ENCODE measurements at regions not wholly inside any gene's neighbourhood (a gene's known extent, or its start where the extent isn't known, plus 50 kb on each side); places are given as distances from the start of the nearest gene placed in this dataset.
"Not testable (repeated sequence)": the region's sequence is repeated elsewhere in the genome, so short reads cannot be mapped to it uniquely, and the experiment has no call there.

GRCh38 chrX:121283921-121284320, 236.5 kb downstream of the GLUD2 start:
- no peak for DNase-seq (ENCODE audit: extremely low read depth, low read depth, low spot score)

DNA sequence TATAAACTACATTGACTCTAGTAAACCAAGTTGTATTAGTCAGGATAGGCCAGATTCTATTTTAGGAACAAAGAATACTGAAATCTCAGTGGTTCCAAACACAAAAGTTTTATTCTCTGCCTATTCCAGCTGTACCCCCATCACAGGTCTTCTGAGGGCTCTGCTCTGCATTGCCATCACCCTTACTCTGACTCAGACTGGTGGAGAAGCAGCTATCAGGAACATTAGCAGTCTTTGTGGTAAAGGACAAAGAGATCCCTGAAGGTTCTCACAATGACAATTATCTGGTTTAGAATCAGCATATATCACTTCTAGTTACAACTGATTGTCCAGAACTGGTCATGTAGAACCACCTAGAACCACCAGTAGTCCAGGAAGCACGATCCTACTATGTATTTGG, 251.1 kb downstream of the GLUD2 start:
- no peak for DNase-seq (ENCODE audit: extremely low read depth, low read depth, low spot score)

DNA sequence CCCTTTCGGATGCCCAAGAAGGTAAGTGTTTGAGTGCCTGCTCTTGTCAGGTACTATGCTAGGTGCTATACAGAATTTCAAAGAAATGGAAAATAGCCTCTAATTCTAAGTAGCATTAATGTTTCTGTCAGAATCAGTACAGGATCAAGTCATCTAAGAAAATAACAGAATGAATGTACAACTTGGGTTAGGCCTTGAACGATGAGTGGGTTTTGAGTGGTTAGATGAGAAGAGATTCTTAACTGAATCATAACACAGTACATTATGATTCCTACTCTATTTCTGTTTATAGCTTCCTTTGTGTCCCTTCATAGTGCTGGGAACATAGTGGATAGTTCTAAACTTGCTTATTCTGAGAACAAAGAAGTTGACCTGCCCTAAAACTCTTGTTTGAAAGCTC, 253.9 kb downstream of the GLUD2 start:
- DNase-seq (ENCODE audit: extremely low read depth, low read depth, low spot score): no peak

- no peak for DNase-seq (ENCODE audit: extremely low read depth, low read depth, low spot score)
These were observed 254.4 kb downstream of the GLUD2 start for GRCh38 chrX:121301822-121302221.

GRCh38 chrX:121307449-121307848, 260.0 kb downstream of the GLUD2 start:
- DNase-seq (ENCODE audit: extremely low read depth, low read depth, low spot score): no peak

- DNase-seq (ENCODE audit: extremely low read depth, low read depth, low spot score): no peak
These were observed 260.9 kb downstream of the GLUD2 start for GRCh38 chrX:121308276-121308805.

GRCh38 chrX:121310820-121311219, 263.4 kb downstream of the GLUD2 start:
- DNase-seq (ENCODE audit: extremely low read depth, low read depth, low spot score): no peak

DNA sequence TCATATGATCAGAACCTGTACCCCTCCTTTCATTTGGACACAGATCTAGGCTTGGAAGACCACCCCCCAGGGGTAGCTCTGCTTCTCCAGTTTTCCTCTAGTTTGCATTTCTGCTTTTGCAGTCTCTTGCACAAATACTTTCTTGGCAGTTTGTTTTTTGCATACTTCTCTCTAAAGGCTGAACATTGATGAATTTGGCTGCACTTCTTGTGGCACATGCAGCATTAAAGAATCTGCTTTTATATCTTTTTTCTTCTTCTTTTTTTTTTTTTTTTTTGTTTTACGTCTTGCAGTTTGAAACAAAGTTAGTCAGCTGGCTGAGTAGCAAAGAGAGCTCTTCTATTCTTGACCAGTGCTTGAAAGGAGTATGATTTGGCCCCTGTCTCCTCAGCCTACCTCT, 273.0 kb downstream of the GLUD2 start:
- DNase-seq (ENCODE audit: extremely low read depth, low read depth, low spot score): no peak

DNA sequence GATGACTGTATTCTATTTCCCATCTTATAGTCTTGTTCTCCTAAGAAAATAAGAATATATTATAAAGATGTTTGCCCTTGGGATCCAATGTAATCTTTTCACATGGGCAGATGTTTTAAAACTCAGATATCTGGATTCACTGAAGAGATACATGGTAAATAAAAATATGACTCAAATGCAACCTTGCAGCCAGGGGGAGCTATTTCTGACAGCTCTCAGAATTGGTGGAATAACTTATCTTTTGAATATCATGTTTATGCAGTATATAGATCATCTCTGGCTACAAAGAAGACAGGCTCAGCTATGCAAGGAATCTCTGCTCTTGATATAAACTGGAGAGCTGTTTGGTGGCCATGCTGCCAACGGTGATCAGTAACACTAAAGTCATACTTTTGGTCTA, 274.7 kb downstream of the GLUD2 start:
- no peak for DNase-seq (ENCODE audit: extremely low read depth, low read depth, low spot score)

DNA sequence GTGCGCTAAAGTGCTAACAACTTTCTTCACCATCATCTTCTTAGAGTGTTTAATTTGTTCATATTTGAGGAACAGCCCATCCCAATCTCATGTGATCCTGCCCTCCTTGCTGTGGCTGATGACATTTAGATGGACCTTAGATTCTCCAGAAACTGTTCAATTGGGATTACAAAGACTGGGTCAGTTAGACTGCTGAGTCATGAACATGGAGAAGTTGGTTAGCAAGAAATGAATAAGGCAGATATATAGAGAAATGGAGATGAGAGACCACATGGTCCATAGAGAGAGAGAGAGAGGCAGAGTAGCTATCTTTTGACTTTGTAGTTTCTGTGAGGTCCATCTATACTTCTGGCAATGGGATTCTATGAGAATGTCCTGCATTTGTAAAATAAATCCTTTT, 275.9 kb downstream of the GLUD2 start:
- no peak for DNase-seq (ENCODE audit: extremely low read depth, low read depth, low spot score)

- DNase-seq (ENCODE audit: extremely low read depth, low read depth, low spot score): no peak
These were observed 286.5 kb downstream of the GLUD2 start for GRCh38 chrX:121333942-121334341.

DNA sequence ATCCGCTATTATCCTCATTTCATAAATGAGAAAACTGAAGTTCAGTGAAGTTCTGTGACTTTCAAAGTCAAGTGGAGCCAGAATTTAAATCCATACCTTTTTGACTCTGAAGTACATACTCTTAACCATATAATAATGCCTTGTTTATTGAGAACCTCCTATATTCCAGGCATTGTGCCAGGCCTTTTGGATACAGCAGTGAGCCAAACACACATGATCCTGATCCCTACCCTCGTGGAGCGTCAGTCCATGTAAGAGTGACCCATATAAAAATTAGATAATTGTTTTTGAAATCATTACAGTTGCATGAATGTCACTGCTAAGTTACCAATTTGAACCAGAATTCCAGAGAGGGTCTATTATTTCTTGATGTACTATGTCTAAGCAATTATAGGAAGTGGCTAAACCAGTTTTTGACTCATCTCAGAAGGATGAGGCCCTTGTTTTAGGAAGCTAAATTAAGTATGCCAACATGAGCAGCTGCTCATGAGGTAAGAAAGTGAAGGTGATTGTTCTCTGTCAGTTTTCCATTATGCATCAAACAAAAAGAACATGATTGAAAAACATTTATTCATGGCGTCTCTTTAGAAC, 289.5 kb downstream of the GLUD2 start:
- DNase-seq (ENCODE audit: extremely low read depth, low read depth, low spot score): no peak

DNA sequence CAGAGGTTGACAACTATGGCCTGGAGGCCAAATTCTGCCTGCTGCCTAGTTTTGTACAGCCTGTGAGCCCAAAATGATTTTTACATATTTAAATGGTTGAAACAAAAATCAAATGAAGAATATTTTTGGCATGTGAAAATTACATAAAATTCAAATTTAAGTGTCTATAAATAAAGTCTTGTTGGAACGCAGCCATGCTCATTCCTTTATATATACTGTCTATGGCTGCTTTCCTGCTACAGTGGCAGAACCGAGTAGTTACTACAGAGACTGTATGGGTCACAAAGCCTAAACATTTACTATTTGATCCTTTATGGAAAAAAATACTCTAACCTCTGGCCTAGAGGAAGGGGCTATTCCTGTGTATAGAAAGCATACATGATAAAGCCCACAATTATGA, 290.4 kb downstream of the GLUD2 start:
- no peak for DNase-seq (ENCODE audit: extremely low read depth, low read depth, low spot score)

DNA sequence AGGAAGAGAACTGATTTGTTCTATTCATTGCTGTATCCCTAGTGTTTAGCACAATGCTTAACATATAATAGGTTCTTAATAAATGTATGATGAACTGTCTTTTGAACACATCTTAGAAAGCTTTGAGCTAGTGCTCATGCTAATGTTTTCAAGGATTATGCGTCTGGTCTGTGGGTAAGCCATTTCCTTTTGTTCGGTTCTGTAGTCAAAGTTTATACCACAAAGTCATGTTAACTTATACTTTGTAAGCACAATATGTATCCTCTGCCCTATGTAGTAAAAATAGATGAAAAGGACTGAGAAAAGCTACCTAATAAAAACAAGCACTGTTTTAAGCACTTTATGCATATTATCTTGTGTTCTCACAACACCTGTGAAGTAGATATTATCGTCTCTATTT, 301.9 kb downstream of the GLUD2 start:
- DNase-seq (ENCODE audit: extremely low read depth, low read depth, low spot score): no peak

DNA sequence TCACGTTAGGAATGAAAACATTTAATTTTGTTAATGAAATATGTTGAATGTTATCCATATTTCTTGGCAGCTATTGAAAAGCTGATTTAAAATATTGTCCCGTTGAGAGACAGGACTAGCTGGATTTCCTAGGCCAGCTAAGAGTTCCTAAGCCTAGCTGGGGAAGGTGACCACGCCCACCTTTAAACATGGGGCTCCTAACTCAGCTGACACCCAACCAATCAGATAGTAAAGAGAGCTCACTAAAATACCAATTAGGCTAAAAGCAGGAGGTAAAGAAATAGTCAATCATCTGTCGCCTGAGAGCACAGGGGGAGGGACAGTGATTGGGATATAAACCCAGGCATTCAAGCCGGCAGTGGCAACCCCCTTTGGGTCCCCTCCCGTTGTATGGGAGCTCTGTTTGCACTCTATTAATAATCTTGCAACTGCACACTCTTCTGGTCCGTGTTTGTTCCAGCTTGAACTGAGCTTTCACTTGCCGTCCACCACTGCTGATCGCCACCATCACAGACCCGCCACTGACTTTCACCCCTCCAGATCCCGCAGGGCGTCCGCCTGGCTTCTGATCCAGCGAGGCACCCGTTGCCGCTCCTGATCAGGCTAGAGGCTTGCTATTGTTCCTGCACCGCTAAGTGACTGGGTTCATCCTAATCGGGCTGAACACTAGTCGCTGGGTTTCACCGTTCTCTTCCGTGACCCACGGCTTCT, 308.9 kb downstream of the GLUD2 start:
- no peak for DNase-seq (ENCODE audit: extremely low read depth, low read depth, low spot score)

DNA sequence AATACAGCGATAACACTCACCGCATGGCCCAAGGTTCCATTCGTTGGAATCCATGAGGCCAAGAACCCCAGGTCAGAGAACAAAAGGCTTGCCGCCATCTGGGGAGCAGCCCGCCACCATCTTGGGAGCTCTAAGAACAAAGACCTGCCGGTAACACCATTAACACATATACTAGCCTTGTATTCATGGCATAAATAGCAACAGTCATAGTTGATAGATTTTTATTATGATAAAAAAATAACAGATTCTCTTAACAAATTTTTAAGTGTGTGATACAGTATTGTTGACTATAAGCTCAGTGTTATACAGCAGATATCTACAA, 309.4 kb downstream of the GLUD2 start:
- no peak for DNase-seq (ENCODE audit: extremely low read depth, low read depth, low spot score)

GRCh38 chrX:121360280-121360679, 312.9 kb downstream of the GLUD2 start:
- DNase-seq (ENCODE audit: extremely low read depth, low read depth, low spot score): no peak

DNA sequence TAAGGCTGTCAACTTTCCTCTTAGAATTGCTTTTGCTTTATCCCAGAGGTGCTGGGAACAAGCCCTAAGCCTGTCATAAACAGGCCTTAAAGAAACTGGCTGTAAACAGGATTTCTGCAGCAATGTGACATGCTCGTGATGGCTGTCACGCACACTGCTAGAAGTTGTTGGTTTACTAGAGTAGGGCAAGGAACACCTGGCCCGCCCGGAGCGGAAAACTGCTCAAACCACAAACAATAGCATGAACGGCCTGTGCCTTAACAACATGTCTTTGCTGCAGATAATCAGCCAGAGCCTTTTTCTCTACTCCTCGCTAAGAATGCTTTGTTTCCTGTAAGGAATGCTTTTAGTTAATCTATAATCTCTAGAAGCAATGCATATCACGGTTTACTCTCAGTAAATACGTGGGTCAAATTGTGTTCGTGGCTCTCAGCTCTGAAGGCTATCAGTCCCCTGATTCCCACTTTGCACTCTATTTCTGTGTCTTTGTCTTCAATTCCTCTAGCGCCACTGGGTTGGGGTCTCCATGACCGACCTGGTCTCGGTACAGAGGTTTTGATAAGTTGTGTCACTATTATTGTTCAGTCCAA, 318.3 kb downstream of the GLUD2 start:
- no peak for DNase-seq (ENCODE audit: extremely low read depth, low read depth, low spot score)

DNA sequence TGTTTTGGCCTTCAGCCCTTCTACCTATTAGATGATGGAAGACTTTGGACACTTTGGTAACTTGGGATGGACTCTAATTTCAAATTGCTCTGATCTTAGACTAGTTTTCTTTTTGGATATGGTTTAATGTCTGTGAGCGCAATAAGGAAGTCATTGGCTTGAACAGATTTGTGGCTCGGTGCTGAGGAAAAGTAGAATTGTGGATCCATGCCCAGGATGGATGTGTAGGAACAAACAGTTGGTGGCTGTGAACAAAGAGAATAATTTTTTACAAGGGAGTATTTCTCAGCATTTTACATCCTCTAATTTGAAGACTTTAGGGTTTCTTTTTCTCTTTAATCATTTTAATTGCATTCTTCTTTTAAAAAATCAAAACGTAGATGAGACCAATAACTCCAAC, 327.1 kb downstream of the GLUD2 start:
- DNase-seq (ENCODE audit: extremely low read depth, low read depth, low spot score): no peak

DNA sequence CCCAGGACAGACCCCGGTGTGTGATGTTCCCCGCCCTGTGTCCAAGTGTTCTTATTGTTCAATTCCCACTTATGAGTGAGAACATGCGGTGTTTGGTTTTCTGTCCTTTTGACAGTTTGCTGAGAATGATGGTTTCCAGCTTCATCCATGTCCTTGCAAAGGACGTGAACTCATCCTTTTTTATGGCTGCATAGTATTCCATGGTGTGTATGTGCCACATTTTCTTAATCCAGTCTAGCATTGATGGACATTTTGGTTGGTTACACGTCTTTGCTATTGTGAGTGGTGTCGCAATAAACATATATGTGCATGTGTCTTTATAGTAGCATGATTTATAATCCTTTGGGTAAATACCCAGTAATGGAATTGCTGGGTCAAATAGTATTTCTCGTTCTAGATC, 334.5 kb downstream of the GLUD2 start:
- not testable (repeated sequence) for DNase-seq (ENCODE audit: extremely low read depth, low read depth, low spot score)

DNA sequence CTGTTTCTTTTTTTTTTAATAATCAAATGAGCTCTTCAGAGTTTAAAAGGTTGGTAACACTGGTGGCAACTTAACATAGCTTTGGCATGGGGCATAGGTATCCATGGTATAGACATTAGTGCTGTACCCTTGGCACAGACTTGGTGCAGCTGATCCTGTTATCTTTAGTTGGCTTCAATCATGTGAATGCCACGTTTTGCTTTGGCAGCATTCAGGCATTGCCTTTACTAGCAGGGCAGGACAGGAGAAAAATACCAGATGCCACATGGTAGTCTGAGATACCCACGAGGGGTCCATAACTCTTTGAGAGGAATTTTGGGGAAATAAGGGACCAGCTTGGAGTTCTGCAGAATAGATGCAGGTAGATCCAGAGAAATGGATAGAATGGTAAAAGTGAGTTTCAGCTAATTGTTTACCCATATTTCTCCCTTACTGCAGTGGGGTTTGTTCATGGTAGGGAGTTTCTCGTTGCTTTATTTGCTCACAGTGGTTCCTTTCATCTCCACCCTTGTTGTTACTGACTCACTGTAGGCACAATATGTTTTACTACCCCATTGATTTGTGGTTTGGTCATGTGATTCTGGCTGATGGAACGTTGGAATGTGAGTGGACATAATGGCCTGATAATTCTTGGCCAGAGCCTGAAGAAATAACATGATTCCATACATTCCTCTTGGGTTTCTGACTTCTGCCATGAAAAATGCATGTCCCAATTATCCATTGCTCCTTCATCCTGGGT, 342.7 kb downstream of the GLUD2 start:
- no peak for DNase-seq (ENCODE audit: extremely low read depth, low read depth, low spot score)

- no peak for DNase-seq (ENCODE audit: extremely low read depth, low read depth, low spot score)
These were observed 358.4 kb downstream of the GLUD2 start for GRCh38 chrX:121405826-121406225.
